IMR-90 (cell line): ENCODE measurements at regions not wholly inside any gene's neighbourhood (a gene's known extent, or its start where the extent isn't known, plus 50 kb on each side); places are given as distances from the start of the nearest gene placed in this dataset.

Source experiments
- ATAC-seq: fragments of 200-7000 bp; cut with Tn5 transposase; 2 replicates; pipeline ENCODE4 v1.9.1; 2020; ENCODE audit warnings: low read depth, mild to moderate bottlenecking, moderate library complexity
- BruUV-seq: library from RNA; stranded (reverse); fragments of 400-500 nt; replicated peaks from 2 replicates; lab custom pipeline; 2021; lab: Mats Ljungman, UMichigan
- CTCF ChIA-PET: fragments of 300-600 bp; formaldehyde crosslinking; extraction: SDS; loops from one replicate; lab custom pipeline; 2021; ENCODE audit warnings: antibody characterized with exemption; lab: Yijun Ruan, JAX
- POLR2A ChIA-PET: fragments of 300-600 bp; sonication (Branson Sonifier 250); formaldehyde crosslinking; loops from one replicate; lab custom pipeline; 2022; ENCODE audit warnings: antibody characterized with exemption; ENCODE audit not compliant: unreplicated experiment; lab: Charles Lee
- DNase-seq: peaks from one replicate; pipeline ENCODE4 v3.0.0; 2013
- H2AFZ ChIP-seq: replicated peaks from 2 replicates; pipeline ENCODE3; 2013; ENCODE audit warnings: low read length, mild to moderate bottlenecking; ENCODE audit not compliant: poor library complexity
- H2AK5ac ChIP-seq: 2 replicates; pipeline ENCODE4 v1.6.1; 2013; ENCODE audit warnings: low read depth, low read length, inconsistent platforms
- H2AK9ac ChIP-seq: replicated peaks from 2 replicates; pipeline ENCODE3; 2013; ENCODE audit warnings: mild to moderate bottlenecking, low read depth, low read length, moderate library complexity; ENCODE audit not compliant: poor library complexity
- H2BK120ac ChIP-seq: 2 replicates; pipeline ENCODE4 v1.6.1; 2013; ENCODE audit warnings: low read depth, low read length, inconsistent platforms
- H2BK15ac ChIP-seq: 3 replicates; pipeline ENCODE4 v1.6.1; 2013; ENCODE audit warnings: low read depth, low read length, inconsistent platforms
- H2BK20ac ChIP-seq: 2 replicates; pipeline ENCODE4 v1.6.1; 2013; ENCODE audit warnings: low read depth, mild to moderate bottlenecking, inconsistent platforms, low read length, moderate library complexity
- H2BK5ac ChIP-seq: 2 replicates; pipeline ENCODE4 v1.6.1; 2013; ENCODE audit warnings: mild to moderate bottlenecking, low read depth, low read length, inconsistent platforms; ENCODE audit not compliant: poor library complexity, severe bottlenecking
- H3K14ac ChIP-seq: replicated peaks from 2 replicates; pipeline ENCODE4 v1.6.1; 2013; ENCODE audit warnings: low read depth, low read length, inconsistent platforms
- H3K18ac ChIP-seq: 2 replicates; pipeline ENCODE4 v1.6.1; 2013; ENCODE audit warnings: low read depth, low read length, control low read depth
- H3K23ac ChIP-seq: 2 replicates; pipeline ENCODE4 v1.6.1; 2013; ENCODE audit warnings: low read depth, low read length, inconsistent platforms
- H3K27ac ChIP-seq: 2 replicates; pipeline ENCODE4 v1.5.1; 2013; ENCODE audit warnings: mild to moderate bottlenecking, control low read depth, low read length; ENCODE audit not compliant: insufficient read depth
- H3K27me3 ChIP-seq: 2 replicates; pipeline ENCODE4 v1.6.1; 2013; ENCODE audit warnings: low read length; ENCODE audit not compliant: control insufficient read depth, insufficient read depth
- H3K36me3 ChIP-seq: 2 replicates; pipeline ENCODE4 v1.6.1; 2013; ENCODE audit warnings: low read length, mixed read lengths; ENCODE audit not compliant: control insufficient read depth, insufficient read depth
- H3K4ac ChIP-seq: 2 replicates; pipeline ENCODE4 v1.6.1; 2013; ENCODE audit warnings: low read depth, low read length, inconsistent platforms
- H3K4me1 ChIP-seq: 2 replicates; pipeline ENCODE4 v1.6.1; 2013; ENCODE audit warnings: low read length, mixed read lengths; ENCODE audit not compliant: control insufficient read depth, insufficient read depth
- H3K4me2 ChIP-seq: 2 replicates; pipeline ENCODE4 v1.6.1; 2013; ENCODE audit warnings: low read depth, mild to moderate bottlenecking, control low read depth, low read length, moderate library complexity
- H3K4me3 ChIP-seq: 2 replicates; pipeline ENCODE4 v1.5.1; 2013; ENCODE audit warnings: low read depth, mild to moderate bottlenecking, control low read depth, low read length, moderate library complexity; ENCODE audit not compliant: insufficient read depth
- H3K56ac ChIP-seq: 2 replicates; pipeline ENCODE4 v1.6.1; 2013; ENCODE audit warnings: low read length, inconsistent platforms; ENCODE audit not compliant: insufficient read depth; ENCODE audit errors: extremely low read depth
- H3K79me1 ChIP-seq, 2 experiments: 2 replicates each; pipeline ENCODE4 v1.6.1; 2013; ENCODE audit warnings: low read length in 2 of 2, inconsistent platforms in 1 of 2, low read depth in 1 of 2
- H3K9ac ChIP-seq: 2 replicates; pipeline ENCODE4 v1.6.1; 2013; ENCODE audit warnings: low read depth, low read length, control low read depth
- H3K9me1 ChIP-seq: 2 replicates; pipeline ENCODE4 v1.6.1; 2013; ENCODE audit warnings: low read length, inconsistent platforms; ENCODE audit not compliant: insufficient read depth
- H3K9me3 ChIP-seq: 2 replicates; pipeline ENCODE4 v1.6.1; 2013; ENCODE audit warnings: low read length; ENCODE audit not compliant: control insufficient read depth, insufficient read depth
- H4K20me1 ChIP-seq: 2 replicates; pipeline ENCODE4 v1.6.1; 2013; ENCODE audit warnings: low read length, inconsistent platforms; ENCODE audit not compliant: insufficient read depth
- H4K5ac ChIP-seq: 2 replicates; pipeline ENCODE4 v1.6.1; 2013; ENCODE audit warnings: mild to moderate bottlenecking, low read depth, low read length, control low read depth
- H4K8ac ChIP-seq, 2 experiments: 2 replicates each; pipeline ENCODE4 v1.6.1; 2013; ENCODE audit warnings: low read depth in 2 of 2, low read length in 2 of 2, control low read depth in 1 of 2, inconsistent platforms in 1 of 2
- H4K91ac ChIP-seq: 2 replicates; pipeline ENCODE4 v1.6.1; 2013; ENCODE audit warnings: low read depth, low read length, inconsistent platforms; ENCODE audit not compliant: insufficient read depth
- CEBPB ChIP-seq: IDR thresholded peaks from 2 replicates; pipeline ENCODE4 v1.6.1; 2012; ENCODE audit warnings: low read depth, low read length, improper control_type of control experiment
- POLR2A ChIP-seq: IDR thresholded peaks from 2 replicates; pipeline ENCODE4 v1.6.1; 2012; ENCODE audit warnings: mild to moderate bottlenecking, low read depth, low read length
- RCOR1 ChIP-seq: IDR thresholded peaks from 2 replicates; pipeline ENCODE4 v1.6.1; 2012; ENCODE audit warnings: mild to moderate bottlenecking, low read length, improper control_type of control experiment; ENCODE audit not compliant: insufficient replicate concordance
- RFX5 ChIP-seq: IDR thresholded peaks from 2 replicates; pipeline ENCODE4 v1.8.0; 2012; ENCODE audit warnings: low read depth, mild to moderate bottlenecking, low read length, moderate library complexity
- SMC3 ChIP-seq: fragments of 150-350 bp; IDR thresholded peaks from 2 replicates; pipeline ENCODE4 v1.6.1; 2016; ENCODE audit warnings: low read depth, mild to moderate bottlenecking, antibody characterized with exemption, low read length, moderate library complexity
- dilution Hi-C: fragments of 300-500 bp; cut with HindIII; formaldehyde crosslinking; loops from one replicate; pipeline ENCODE4 v1.14.3; 2018; ENCODE audit warnings: low sequenced_read_pairs; ENCODE audit not compliant: unreplicated experiment
- in situ Hi-C: fragments of 300-500 bp; cut with MboI; formaldehyde crosslinking; loops from 3 replicates; pipeline ENCODE4 v1.14.3; 2019; ENCODE audit warnings: low sequenced_read_pairs, inconsistent platforms, mixed read lengths
- intact Hi-C: fragments of 100-400 bp; cut with micrococcal nuclease; formaldehyde crosslinking; loops from 2 replicates; pipeline ENCODE4 v1.10.0; 2022

DNA sequence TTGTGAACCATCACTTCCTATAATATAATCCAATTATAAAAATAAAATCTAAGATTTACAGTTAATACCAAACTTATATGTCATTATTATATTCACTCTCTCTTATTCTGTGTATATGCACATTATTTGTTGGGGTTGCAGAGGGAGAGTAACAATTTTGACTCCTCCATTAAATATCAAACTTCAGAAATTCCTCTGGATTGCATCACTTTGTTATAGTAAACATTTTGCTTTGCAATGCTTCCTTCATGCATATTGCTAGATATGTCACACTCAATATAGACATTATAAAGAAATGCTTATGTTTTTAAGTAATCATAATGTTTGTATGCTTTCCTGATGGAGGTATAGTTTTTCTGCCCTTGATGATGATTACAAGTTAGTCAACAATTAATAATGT is 999.0 kb upstream of the ADGRL2 start:
- no peak for DNase-seq
- Histone ChIP-seq H3K9me3 (no peaks in the 10 kb centered on the region; the same call in 1 of the 2 replicates), H2AK9ac (no peak overlapping the region)

More for the DNA sequence above, 999.0 kb upstream of the ADGRL2 start:
- H2BK15ac ChIP-seq: no peak overlapping the region
- no peak overlapping the region for H3K4me3 ChIP-seq
- no peak; the same call in 1 of the 2 replicates for ATAC-seq
- H2BK20ac ChIP-seq: no peak overlapping the region
- no peak overlapping the region for H3K23ac ChIP-seq
- H2BK120ac ChIP-seq: no peak overlapping the region
- no peaks in the 10 kb centered on the region for H4K20me1 ChIP-seq
- H3K9ac ChIP-seq: no peak overlapping the region
- ChIA-PET POLR2A (no interaction called here), CTCF (no interaction called here)
- H3K18ac ChIP-seq: no peak overlapping the region
- H3K4me2 ChIP-seq: no peak overlapping the region
- intact Hi-C loops (no loop called here), in situ Hi-C loops (no loop called here), dilution Hi-C loops (no loop called here)
- H3K4me1 ChIP-seq: no peaks in the 10 kb centered on the region
- H3K9me1 ChIP-seq: no peaks in the 10 kb centered on the region
- H3K27ac ChIP-seq: no peak overlapping the region
- H2AK5ac ChIP-seq: no peak overlapping the region
- H3K79me1 ChIP-seq: no peaks in the 10 kb centered on the region
- H3K36me3 ChIP-seq: no peaks in the 10 kb centered on the region
- H4K5ac ChIP-seq: no peak overlapping the region
- no peak overlapping the region for H2AFZ ChIP-seq
- no TSS peak for BruUV-seq
- peak; percentile 51; the same call in 1 of the 2 replicates for TF ChIP-seq CEBPB
- no peak for TF ChIP-seq SMC3
- TF ChIP-seq POLR2A: no peak
- TF ChIP-seq RFX5: no peak
- TF ChIP-seq RCOR1: no peak
- no peak overlapping the region for H3K4ac ChIP-seq
- H4K91ac ChIP-seq: no peak overlapping the region
- H3K14ac ChIP-seq: no peak overlapping the region
- H2BK5ac ChIP-seq: no peak overlapping the region
- H3K56ac ChIP-seq: no peak overlapping the region
- no peak overlapping the region for H4K8ac ChIP-seq
- H3K27me3 ChIP-seq: no peaks in the 10 kb centered on the region
